ENCODE measurements at regions not wholly inside any gene's neighbourhood (a gene's known extent, or its start where the extent isn't known, plus 50 kb on each side); places are given as distances from the start of the nearest gene placed in this dataset.
"Not testable (repeated sequence)": the region's sequence is repeated elsewhere in the genome, so short reads cannot be mapped to it uniquely, and the experiment has no call there.

GRCh38 chr1:238499021-238499420, 608.3 kb upstream of the ZP4 start:
- DNase-seq, result no peak

- DNase-seq, result no peak
Observed at GRCh38 chr1:238492271-238492670, 601.5 kb upstream of the ZP4 start.

DNA sequence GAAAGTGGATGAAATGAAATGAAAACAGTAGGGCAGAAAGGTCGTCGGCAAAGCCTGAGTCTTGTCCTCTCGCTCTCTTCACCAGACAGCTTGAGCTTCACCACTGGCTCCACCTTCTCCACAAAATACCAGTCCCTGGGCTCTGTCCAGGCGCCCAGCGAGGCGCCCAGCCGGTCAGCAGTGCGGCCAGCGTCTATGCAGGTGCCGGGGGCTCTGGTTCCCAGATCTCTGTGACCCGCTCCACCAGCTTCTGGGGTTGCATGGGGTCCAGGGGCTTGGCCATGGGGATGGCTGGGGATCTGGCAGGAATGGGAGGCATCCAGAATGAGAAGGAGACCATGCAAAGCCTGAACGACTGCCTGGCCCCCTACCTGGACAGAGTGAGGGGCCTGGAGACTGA, 600.5 kb upstream of the ZP4 start:
- DNase-seq, result no peak

GRCh38 chr1:238489006-238489405, 598.3 kb upstream of the ZP4 start:
- DNase-seq, result no peak

- no peak for DNase-seq
Observed at GRCh38 chr1:238488401-238488800, 597.7 kb upstream of the ZP4 start.

- DNase-seq, result no peak
Observed at GRCh38 chr1:238487931-238488330, 597.2 kb upstream of the ZP4 start.

- no peak for DNase-seq
Observed at GRCh38 chr1:238485912-238486209, 595.1 kb upstream of the ZP4 start.

GRCh38 chr1:238485057-238485911, 594.6 kb upstream of the ZP4 start:
- no peak for DNase-seq

- DNase-seq, result no peak
Observed at GRCh38 chr1:238484121-238484520, 593.4 kb upstream of the ZP4 start.

GRCh38 chr1:238476841-238477240, 586.1 kb upstream of the ZP4 start:
- no peak for DNase-seq

- DNase-seq, result no peak
Observed at GRCh38 chr1:238475712-238476111, 585.0 kb upstream of the ZP4 start.

DNA sequence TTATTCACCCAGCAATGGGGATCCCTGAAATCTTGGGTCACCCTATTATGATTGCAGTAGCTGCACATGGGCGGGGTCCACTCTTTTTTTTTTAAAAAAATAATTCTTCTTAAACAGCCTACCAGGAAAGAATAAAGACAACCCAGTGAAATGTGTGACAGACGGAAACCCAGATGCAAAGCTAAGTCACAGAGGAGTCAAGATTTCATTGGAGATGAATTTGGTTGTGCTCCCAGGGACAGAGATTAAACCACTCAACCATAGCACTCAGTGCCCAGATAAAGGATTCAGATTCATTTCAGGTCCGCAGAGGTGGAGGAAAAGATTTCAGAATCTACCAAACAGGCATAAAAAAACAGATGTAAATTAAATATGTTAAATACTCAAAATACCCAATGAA, 583.5 kb upstream of the ZP4 start:
- no peak for DNase-seq

DNA sequence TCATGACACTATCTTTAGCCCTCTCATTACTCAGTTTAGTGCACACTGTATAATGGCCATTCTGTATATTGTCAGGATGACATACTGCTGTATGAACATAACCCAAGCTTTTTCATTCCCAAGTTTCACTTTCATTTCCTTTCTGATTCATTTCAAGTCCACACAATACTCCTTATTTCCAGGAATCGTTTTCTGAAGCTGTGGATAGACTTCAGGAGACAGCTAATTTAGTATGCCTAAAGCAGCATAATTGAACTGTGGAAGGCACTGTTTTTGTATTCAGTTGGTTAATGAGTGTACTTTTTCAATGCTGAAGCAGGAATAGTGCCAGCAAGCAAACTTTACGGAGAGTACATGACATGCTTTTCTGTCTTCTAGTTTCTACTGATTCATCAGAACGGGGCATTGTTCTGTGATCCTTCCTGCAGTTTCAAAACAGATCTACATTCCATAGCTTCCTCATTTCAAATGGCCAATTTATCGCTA, 578.5 kb upstream of the ZP4 start:
- DNase-seq, result no peak

GRCh38 chr1:238468068-238468467, 577.3 kb upstream of the ZP4 start:
- no peak for DNase-seq

DNA sequence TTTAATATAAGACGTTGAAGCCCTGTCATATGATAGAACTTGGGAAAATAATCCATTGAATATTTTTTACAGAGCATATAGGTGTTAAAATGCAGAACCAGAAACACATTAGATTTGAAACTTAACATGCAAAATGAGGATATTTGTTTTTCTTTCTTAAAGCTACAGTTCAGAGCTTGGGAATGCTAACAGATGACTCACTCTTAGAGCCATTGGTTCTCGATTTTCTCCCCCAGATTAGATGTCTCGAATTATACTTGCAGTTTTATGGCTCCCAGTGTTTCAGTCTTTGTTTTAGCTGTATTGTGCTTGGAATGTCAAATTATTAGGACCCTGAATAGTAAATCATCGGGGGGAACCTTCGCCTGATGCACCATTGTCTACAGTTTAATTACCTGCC, 575.7 kb upstream of the ZP4 start:
- DNase-seq, result no peak

GRCh38 chr1:238465449-238465848, 574.7 kb upstream of the ZP4 start:
- DNase-seq, result no peak

DNA sequence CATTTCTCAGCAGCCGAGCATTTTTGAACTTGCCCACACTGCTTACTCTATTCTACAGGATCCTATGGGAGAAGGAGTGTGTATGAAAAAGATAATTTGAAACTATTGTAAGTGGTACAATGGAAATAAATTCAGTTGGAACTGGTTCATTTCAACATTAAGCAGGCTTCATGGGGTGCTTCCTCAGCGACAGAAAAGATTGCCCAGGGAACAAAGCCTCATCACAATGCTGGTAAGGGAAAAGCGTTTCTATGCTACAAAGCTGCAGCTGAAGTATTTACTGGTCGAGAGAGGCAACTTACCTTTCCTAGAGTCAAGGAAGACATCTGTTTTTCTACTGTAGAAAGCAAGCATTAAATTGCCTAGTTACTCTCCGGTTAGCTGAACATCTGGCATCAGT, 568.2 kb upstream of the ZP4 start:
- DNase-seq, result no peak

DNA sequence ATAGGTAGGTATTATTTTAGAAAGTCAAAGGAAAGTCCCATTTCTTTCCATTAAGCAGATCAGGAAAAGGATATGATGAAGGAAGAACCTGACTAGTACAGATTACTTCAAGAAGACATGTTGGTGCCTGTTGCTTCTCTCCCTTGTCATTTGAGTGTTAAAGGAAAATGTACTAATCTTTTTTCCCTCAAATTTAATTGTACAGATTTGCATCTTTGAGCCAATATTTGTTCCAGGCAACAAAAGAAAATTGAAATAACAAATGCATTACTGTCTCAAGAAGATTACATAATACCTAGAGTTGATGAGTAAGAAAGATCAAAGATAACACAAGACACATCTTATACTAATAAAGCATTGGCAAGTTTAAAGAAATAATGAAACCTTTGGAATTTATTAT, 566.9 kb upstream of the ZP4 start:
- no peak for DNase-seq

GRCh38 chr1:238451781-238452310, 561.1 kb upstream of the ZP4 start:
- no peak for DNase-seq

DNA sequence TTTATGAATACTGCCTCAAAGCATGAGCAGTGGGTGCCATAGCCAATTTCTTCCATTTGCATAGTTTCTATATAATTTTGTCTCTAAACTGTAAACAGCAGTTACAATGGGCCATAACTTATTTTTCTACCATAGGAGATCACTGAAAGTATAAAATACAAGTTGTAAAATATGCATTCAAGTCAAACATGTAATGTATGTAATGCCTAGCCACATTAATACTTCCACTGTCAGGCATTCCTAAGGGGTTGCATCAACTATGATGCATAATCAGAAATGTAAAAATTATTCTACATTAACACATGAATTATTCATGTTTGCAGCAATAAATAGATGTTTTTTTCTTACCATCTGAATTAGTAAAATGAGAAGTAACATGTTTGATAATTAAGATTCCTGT, 560.3 kb upstream of the ZP4 start:
- no peak for DNase-seq

DNA sequence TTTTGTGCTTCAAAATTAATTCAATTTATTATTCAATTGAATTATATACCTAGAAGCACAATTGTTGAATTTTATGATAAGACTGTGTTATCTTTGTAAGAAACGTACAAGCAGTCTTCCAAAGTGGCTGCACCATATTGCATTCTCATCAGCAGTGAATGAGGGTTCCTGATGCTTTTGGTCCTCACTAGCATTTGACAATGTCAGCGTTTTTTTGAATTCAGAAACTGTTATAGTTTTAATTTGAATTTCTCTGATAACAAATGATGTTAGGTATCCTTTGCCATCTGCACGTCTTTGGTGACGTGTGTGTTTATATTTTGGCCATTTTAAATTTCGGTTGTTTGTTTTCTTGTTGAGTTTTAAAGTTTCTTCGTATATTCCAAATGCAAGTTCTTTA, 553.0 kb upstream of the ZP4 start:
- no peak for DNase-seq

DNA sequence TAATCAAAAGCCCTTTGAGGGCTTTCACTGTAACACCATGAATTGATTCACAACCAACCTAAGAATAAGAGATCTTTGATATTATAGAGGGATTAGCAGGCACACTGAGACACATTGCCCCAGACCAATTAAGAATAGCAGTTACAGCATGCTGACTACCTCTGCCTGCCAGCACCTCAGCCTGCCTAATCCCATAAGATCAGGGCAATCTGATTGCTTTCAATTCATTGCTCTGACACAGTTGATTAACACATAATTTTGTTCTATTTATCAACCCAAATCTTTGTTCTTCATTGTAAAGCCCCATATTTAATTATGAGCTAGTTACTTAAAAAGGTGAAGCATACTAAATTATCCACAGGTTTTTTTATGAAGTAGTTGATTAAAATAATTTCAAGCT, 548.8 kb upstream of the ZP4 start:
- DNase-seq, result no peak

DNA sequence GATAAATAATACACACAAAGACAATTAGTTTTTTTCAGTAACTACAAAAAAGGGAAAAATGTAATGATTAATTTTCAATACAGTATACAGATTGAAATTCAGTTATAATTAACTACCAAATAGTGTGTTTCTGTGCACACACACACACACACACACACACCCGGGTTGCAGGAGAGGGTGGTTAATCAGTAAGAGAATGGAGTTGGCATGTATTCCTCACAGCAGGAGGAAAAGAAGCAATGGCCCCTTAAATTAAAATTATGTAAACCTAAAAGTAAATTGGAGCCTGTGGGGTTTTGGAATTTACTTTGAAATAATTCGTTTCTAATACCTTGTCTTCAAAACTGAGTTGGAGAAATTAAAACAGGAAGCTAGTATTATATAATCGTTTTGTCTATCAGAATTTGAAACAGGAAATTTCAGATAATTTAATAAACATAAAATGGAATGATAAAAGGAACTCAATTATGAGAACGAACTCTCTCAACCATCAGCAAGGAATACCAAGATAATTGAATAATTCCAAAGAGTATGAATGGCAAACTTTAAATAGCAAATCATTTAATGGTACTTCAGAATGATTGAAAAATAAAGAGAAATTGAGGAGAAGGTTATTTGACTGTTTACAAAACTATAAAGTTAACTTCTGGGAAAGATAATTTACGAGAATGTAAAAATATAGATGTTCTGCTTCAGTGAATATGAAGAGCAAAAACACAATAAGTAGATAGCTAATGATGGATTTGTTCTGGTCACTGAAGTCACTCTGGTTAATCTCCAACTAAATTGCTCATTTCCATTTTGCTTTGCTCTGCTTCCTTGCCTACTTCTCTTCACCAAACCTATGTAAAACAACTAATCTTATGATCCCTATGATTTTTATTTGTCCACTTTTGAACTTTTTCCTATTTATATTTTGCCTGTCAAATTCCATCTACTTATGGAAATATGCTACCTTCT, 547.9 kb upstream of the ZP4 start:
- no peak for DNase-seq

GRCh38 chr1:238429703-238430102, 539.0 kb upstream of the ZP4 start:
- not testable (repeated sequence) for DNase-seq

Data from DMS 273 treated with DMSO at 0.1 percent for 48 hours (cell line).